GM21717 (cell line): ENCODE measurements at regions not wholly inside any gene's neighbourhood (a gene's known extent, or its start where the extent isn't known, plus 50 kb on each side); places are given as distances from the start of the nearest gene placed in this dataset.
"Not testable (repeated sequence)": the region's sequence is repeated elsewhere in the genome, so short reads cannot be mapped to it uniquely, and the experiment has no call there.

Experiments used
- ATAC-seq: cut with Tn5 transposase; IDR thresholded peaks from one replicate; pipeline ENCODE4 v1.9.1; 2021; ENCODE audit warnings: mild to moderate bottlenecking, moderate library complexity; ENCODE audit not compliant: unreplicated experiment

GRCh38 chr14:105852378-105853088, 326.1 kb downstream of the TMEM121 start:
- ATAC-seq, result no peak

- ATAC-seq, result no peak
Measured at GRCh38 chr14:105853089-105853906, 326.9 kb downstream of the TMEM121 start.

DNA sequence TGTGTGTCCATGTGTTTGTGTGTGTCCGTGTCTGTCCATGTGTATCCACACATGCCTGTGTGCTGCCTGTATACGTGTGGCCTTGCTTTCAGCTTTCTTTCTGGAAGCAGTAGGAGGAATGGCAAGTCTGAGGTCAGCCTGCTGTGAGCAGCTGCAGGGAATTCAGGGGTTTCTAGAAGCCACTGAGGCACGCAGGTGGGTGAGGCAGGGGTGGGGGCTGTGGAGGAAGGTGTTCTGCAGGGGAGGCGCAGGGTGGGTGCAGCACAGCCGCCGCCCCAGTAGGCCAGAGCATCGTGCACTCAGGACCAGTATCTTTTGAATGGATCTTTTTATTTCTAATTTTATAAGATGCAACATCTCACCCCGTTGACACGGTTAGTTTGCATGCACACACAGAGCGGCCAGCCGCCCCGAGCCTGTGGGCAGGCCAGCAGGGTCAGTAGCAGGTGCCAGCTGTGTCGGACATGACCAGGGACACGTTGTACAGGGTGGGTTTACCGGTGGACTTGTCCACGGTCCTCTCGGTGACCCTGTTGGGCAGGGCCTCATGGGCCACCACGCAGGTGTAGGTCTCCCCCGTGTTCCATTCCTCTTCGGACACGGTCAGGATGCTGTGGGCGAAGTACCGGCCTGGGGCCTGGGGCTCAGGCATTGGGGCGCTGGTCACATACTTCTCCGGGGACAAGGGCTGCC, 327.7 kb downstream of the TMEM121 start:
- ATAC-seq, result no peak

GRCh38 chr14:105854600-105855245, 328.3 kb downstream of the TMEM121 start:
- no peak for ATAC-seq

GRCh38 chr14:105855246-105855892, 329.0 kb downstream of the TMEM121 start:
- no peak for ATAC-seq

DNA sequence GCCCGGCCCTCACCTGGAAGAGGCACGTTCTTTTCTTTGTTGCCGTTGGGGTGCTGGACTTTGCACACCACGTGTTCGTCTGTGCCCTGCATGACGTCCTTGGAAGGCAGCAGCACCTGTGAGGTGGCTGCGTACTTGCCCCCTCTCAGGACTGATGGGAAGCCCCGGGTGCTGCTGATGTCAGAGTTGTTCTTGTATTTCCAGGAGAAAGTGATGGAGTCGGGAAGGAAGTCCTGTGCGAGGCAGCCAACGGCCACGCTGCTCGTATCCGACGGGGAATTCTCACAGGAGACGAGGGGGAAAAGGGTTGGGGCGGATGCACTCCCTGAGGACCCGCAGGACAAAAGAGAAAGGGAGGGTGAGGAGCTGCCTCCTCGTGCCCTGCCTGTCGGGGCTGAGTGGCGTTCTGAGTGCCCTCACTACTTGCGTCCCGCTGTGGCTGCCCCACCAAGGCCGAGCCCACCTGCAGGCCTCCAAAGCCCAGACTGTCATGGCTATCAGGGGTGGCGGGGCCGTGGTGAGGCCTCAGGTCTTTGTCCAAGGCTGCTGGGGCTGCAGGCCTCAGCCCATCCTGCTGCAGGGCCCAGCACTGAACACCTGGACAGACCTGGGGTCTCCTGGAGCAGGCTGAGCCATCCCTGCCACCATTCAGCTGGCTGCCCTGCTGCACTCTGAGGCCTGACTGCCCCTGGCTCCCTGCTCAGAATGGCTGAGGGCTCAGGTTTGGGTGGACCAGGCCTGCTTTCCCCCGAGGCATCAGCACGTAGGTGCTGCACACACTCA, 329.7 kb downstream of the TMEM121 start:
- no peak for ATAC-seq

- ATAC-seq, result no peak
Measured at GRCh38 chr14:105856676-105857219, 330.4 kb downstream of the TMEM121 start.

DNA sequence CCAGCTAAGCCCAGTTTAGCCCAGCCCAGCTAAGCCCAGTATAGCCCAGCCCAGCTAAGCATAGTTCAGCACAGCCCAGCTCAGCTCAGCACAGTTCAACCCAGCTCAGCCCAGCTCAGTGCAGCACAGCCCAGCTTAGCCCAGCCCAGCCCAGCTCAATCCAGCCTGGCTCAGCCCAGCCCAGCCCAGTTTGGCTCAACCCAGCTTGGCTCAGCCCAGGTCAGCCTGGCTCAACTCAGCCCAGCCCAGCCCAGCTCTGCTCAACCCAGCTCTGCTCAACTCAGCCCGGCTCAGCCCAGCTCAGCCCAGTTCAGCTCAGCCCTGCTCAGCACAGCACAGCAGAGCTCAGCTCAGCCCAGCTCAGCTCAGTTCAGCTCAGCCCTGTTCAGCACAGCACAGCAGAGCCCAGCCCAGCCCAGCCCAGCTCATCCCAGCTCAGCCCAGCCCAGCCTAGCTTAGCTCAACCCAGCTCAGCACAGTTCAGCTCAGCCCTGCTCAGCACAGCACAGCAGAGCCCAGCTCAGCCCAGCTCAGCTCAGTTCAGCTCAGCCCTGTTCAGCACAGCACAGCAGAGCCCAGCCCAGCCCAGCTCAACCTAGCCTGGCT, 330.9 kb downstream of the TMEM121 start:
- no peak for ATAC-seq

DNA sequence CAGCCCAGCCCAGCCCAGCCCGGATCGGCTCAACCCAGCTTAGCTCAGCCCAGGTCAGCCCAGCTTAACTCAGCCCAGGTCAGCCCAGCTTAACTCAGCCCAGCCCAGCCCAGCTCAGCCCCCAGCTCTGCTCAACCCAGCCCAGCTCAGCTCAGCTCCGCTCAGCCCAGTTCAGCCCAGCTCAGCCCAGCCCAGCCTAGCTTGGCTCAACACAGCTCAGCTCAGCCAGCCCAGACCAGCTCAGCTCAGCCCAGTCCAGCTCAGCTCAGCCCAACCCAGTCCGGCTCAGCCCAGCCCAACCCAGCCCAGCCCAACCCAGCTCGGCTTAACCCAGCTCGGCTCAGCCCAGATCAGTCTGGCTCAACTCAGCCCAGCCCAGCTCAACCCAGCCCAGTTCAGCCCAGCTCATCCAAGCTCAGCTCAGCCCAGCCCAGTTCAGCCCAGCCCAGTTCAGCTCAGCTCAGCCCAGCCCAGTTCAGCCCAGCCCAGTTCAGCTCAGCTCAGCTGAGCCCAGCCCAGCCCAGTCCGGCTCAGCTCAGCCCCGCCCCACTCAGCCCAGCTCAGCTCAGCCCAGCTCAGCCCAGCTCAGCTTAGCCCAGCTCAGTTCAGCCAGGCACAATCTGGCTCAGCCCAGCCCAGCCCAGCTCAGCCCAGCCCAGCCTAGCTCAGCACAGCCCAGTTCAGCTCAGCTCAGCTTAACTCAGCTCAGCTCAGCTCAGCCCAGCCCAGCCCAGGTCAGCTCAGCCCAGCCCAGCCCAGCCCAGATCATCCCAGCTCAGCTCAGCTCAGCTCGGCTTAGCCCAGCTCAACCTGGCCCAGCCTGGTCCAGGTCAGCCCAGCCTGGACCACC, 331.7 kb downstream of the TMEM121 start:
- ATAC-seq, result no peak

- ATAC-seq, result no peak
Measured at GRCh38 chr14:105858676-105859025, 332.3 kb downstream of the TMEM121 start.

GRCh38 chr14:105859073-105859716, 332.8 kb downstream of the TMEM121 start:
- ATAC-seq, result not testable (repeated sequence)

DNA sequence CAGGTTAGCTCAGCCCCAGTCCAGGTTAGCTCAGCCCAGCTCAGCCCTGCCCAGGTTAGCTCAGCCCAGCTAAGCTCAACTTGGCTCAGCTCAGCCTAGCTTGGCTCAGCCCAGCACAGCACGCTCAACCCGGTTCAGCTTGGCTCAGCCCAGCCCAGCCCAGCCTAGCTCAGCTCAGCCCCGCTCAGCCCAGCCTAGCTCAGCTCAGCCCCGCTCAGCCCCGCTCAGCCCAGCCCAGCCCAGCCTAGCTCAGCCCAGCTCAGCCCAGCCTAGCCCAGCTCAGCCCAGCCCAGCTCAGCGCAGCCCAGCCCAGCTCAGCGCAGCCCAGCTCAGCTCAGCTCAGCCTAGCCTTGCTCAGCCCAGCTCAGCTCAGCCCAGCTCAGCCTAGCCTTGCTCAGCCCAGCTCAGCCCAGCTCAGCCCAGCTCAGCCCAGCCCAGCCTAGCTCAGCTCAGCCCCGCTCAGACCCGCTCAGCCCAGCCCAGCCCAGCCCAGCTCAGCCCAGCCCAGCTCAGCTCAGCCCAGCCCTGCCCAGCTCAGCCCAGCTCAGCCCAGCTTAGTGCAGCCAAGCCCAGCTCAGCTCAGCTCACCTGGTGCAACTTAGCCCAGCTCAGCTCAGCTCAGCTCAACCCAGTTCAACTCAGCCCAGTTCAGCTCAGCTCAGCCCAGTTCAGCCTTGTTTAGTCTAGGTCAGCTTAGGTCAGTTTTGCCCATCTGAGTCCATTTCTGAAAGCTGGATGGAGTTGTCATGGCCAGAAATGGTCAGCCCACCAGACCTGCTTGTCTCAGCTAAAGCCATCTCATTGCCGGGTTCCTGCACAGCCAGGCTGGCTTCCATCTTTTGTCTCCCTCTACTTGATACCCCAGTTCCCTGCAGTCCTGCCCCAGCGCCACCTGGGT, 333.6 kb downstream of the TMEM121 start:
- ATAC-seq, result no peak

GRCh38 chr14:105860615-105861580, 334.5 kb downstream of the TMEM121 start:
- ATAC-seq, result no peak

GRCh38 chr14:105861985-105862465, 335.6 kb downstream of the TMEM121 start:
- peak; percentile 59 for ATAC-seq

DNA sequence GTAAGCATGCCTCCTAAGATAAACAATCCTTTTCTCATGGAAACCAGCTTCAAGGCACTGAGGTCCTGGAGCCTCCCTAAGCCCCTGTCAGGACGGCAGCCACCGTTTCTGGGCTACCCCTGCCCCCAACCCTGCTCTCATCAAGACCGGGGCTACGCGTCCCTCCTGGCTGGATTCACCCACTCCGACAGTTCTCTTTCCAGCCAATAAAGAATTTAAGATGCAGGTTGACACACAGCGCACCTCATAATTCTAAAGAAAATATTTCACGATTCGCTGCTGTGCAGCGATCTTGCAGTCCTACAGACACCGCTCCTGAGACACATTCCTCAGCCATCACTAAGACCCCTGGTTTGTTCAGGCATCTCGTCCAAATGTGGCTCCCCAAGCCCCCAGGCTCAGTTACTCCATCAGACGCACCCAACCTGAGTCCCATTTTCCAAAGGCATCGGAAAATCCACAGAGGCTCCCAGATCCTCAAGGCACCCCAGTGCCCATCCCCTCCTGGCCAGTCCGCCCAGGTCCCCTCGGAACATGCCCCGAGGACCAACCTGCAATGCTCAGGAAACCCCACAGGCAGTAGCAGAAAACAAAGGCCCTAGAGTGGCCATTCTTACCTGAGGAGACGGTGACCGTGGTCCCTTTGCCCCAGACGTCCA, 336.3 kb downstream of the TMEM121 start:
- ATAC-seq, result no peak
